Mesendoderm (in vitro differentiated cells): ENCODE measurements at regions not wholly inside any gene's neighbourhood (a gene's known extent, or its start where the extent isn't known, plus 50 kb on each side); places are given as distances from the start of the nearest gene placed in this dataset.

Source experiments
- DNase-seq: peaks from one replicate; pipeline ENCODE4 v3.0.0; 2013
- H2AK5ac ChIP-seq: 2 replicates; pipeline ENCODE4 v1.6.1; 2013; ENCODE audit warnings: low read length, inconsistent platforms
- H2BK120ac ChIP-seq: 2 replicates; pipeline ENCODE4 v1.6.1; 2013; ENCODE audit warnings: low read depth, mild to moderate bottlenecking, low read length, moderate library complexity, mixed read lengths
- H2BK15ac ChIP-seq: replicated peaks from 2 replicates; pipeline ENCODE4 v1.6.1; 2013; ENCODE audit warnings: low read depth, mild to moderate bottlenecking, moderate library complexity
- H2BK5ac ChIP-seq: 2 replicates; pipeline ENCODE4 v1.6.1; 2013; ENCODE audit warnings: low read length, inconsistent platforms
- H3K18ac ChIP-seq: 2 replicates; pipeline ENCODE4 v1.6.1; 2013; ENCODE audit warnings: mild to moderate bottlenecking, low read length, mixed read lengths
- H3K23ac ChIP-seq: one replicate; pipeline ENCODE4 v1.6.1; 2013; ENCODE audit warnings: low read length
- H3K27ac ChIP-seq: 2 replicates; pipeline ENCODE4 v1.5.1; 2013; ENCODE audit warnings: low read depth, mild to moderate bottlenecking, inconsistent platforms, low read length, moderate library complexity
- H3K27me3 ChIP-seq: 2 replicates; pipeline ENCODE4 v1.6.1; 2013; ENCODE audit warnings: low read length, control low read depth, mild to moderate bottlenecking, inconsistent platforms; ENCODE audit not compliant: insufficient read depth, poor library complexity
- H3K36me3 ChIP-seq: 2 replicates; pipeline ENCODE4 v1.6.1; 2013; ENCODE audit warnings: low read length, inconsistent platforms; ENCODE audit not compliant: control insufficient read depth, insufficient read depth
- H3K4ac ChIP-seq: one replicate; pipeline ENCODE4 v1.6.1; 2013; ENCODE audit warnings: low read depth, mild to moderate bottlenecking, low read length, moderate library complexity
- H3K4me1 ChIP-seq: 2 replicates; pipeline ENCODE4 v1.6.1; 2013; ENCODE audit warnings: low read depth, low read length, inconsistent platforms; ENCODE audit not compliant: control insufficient read depth
- H3K4me2 ChIP-seq: 2 replicates; pipeline ENCODE4 v1.6.1; 2013; ENCODE audit warnings: low read length
- H3K4me3 ChIP-seq: 2 replicates; pipeline ENCODE4 v1.5.1; 2013; ENCODE audit warnings: mild to moderate bottlenecking, low read length
- H3K56ac ChIP-seq: one replicate; pipeline ENCODE4 v1.6.1; 2013; ENCODE audit warnings: low read length
- H3K79me1 ChIP-seq: 2 replicates; pipeline ENCODE4 v1.6.1; 2013; ENCODE audit warnings: low read length, inconsistent platforms
- H3K79me2 ChIP-seq: 2 replicates; pipeline ENCODE4 v1.6.1; 2013; ENCODE audit warnings: mild to moderate bottlenecking, low read length; ENCODE audit not compliant: control insufficient read depth, insufficient read depth
- H3K9ac ChIP-seq: 2 replicates; pipeline ENCODE4 v1.6.1; 2013; ENCODE audit warnings: low read length, inconsistent platforms
- H4K5ac ChIP-seq: one replicate; pipeline ENCODE4 v1.6.1; 2013; ENCODE audit warnings: low read length
- H4K8ac ChIP-seq: one replicate; pipeline ENCODE4 v1.6.1; 2013; ENCODE audit warnings: low read depth, mild to moderate bottlenecking, control low read depth, low read length, moderate library complexity
- WGBS: extraction: QIAGEN DNeasy Blood & Tissue Kit; methylation state at CpG from one replicate; pipeline ENCODE4 v1.1.7; 2013; ENCODE audit warnings: low lambda C conversion rate, missing lambda C conversion rate; ENCODE audit not compliant: insufficient coverage; ENCODE audit errors: extremely low coverage; 5-methylcytosine and 5-hydroxymethylcytosine counted together

DNA sequence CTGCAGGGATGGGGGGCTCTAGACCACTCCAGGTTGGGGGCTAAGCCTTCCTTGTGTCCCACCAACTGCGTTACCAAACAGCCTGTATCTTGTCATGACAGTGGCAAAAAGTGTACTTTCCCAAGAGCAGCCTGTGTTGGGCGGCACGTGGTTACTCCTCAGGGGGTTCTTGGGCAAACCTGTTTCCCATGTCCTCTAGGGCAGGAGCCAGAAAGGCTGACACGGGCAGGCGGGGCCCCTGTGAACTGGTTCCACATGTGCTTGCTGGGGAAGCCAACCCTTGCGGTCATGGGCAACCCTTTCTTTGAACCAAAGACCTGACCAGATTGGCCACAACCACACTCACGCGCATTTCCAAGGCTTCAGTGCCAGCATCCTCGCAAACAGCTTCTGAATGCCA, 228.5 kb downstream of the RBFOX3 start:
- H3K36me3 ChIP-seq, result no peaks in the 10 kb centered on the region
- H2BK120ac ChIP-seq, result no peak overlapping the region
- H3K4me2 ChIP-seq, result no peak overlapping the region
- H2BK5ac ChIP-seq, result no peak overlapping the region
- no peak overlapping the region for H3K56ac ChIP-seq
- no peak overlapping the region for H3K4me3 ChIP-seq
- H3K23ac ChIP-seq, result no peak overlapping the region
- H3K79me2 ChIP-seq, result no peaks in the 10 kb centered on the region
- no CpG with 5 or more reads among the region's 9 CpGs for WGBS
- H3K9ac ChIP-seq, result no peak overlapping the region
- no peaks in the 10 kb centered on the region for H3K79me1 ChIP-seq
- no peak overlapping the region for H3K27ac ChIP-seq
- no peaks in the 10 kb centered on the region for H3K4me1 ChIP-seq
- no peak overlapping the region for H2AK5ac ChIP-seq
- H3K27me3 ChIP-seq, result no peaks in the 10 kb centered on the region
- H3K4ac ChIP-seq, result no peak overlapping the region
- H3K18ac ChIP-seq, result no peak overlapping the region
- no peak overlapping the region for H2BK15ac ChIP-seq
- no peak for DNase-seq
- H4K5ac ChIP-seq, result no peak overlapping the region
- no peak overlapping the region for H4K8ac ChIP-seq

- H2BK15ac ChIP-seq, result no peak overlapping the region
- no peak overlapping the region for H3K4ac ChIP-seq
- H2BK120ac ChIP-seq, result no peak overlapping the region
- WGBS, result no CpG with 5 or more reads among the region's 21 CpGs
- no peak overlapping the region for H3K4me2 ChIP-seq
- no peak overlapping the region for H2BK5ac ChIP-seq
- H3K9ac ChIP-seq, result no peak overlapping the region
- H3K23ac ChIP-seq, result no peak overlapping the region
- H3K79me2 ChIP-seq, result no peaks in the 10 kb centered on the region
- H3K4me3 ChIP-seq, result no peak overlapping the region
- no peaks in the 10 kb centered on the region for H3K4me1 ChIP-seq
- no peaks in the 10 kb centered on the region for H3K79me1 ChIP-seq
- H2AK5ac ChIP-seq, result no peak overlapping the region
- no peak overlapping the region for H3K27ac ChIP-seq
- no peaks in the 10 kb centered on the region for H3K36me3 ChIP-seq
- H4K5ac ChIP-seq, result no peak overlapping the region
- no peak overlapping the region for H3K56ac ChIP-seq
- H4K8ac ChIP-seq, result no peak overlapping the region
- H3K18ac ChIP-seq, result no peak overlapping the region
- no peaks in the 10 kb centered on the region for H3K27me3 ChIP-seq
- no peak for DNase-seq
Observed at GRCh38 chr17:79379700-79380445, 231.0 kb downstream of the RBFOX3 start.

DNA sequence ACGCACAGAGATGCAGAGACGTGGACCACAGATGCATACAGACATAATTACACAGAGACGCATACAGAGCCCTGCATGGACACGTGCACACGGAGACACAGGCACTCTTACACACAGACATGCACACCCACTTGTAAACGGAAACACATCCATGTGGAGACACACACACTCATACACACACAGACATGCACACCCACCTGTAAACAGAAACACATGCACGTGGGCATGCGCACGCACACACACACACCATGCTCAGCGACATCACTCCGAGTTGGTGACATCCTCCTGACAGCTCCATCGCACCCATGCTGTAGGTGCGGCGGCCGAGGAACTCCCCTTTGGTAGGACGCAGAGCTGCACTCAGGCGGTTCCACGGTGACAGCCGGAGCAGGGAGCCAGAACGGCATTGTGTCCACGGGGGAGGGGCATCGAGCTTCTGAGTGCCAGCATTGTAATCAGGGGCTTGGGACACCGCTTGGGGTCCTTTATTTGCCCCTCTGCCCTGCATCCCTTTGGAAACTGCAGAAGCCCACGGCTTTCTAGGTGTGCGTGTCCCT, 233.5 kb downstream of the RBFOX3 start:
- H3K4me2 ChIP-seq, result no peak overlapping the region
- H3K4ac ChIP-seq, result no peak overlapping the region
- WGBS, result no CpG with 5 or more reads among the region's 25 CpGs
- H3K79me1 ChIP-seq, result no peaks in the 10 kb centered on the region
- no peak overlapping the region for H2AK5ac ChIP-seq
- no peak for DNase-seq
- H3K56ac ChIP-seq, result no peak overlapping the region
- no peak overlapping the region for H2BK5ac ChIP-seq
- no peak overlapping the region for H3K9ac ChIP-seq
- no peak overlapping the region for H3K18ac ChIP-seq
- H3K23ac ChIP-seq, result no peak overlapping the region
- no peak overlapping the region for H2BK120ac ChIP-seq
- H3K79me2 ChIP-seq, result no peaks in the 10 kb centered on the region
- no peaks in the 10 kb centered on the region for H3K36me3 ChIP-seq
- no peak overlapping the region for H3K27ac ChIP-seq
- no peak overlapping the region for H3K4me3 ChIP-seq
- H3K27me3 ChIP-seq, result no peaks in the 10 kb centered on the region
- no peak overlapping the region for H4K8ac ChIP-seq
- no peaks in the 10 kb centered on the region for H3K4me1 ChIP-seq
- no peak overlapping the region for H2BK15ac ChIP-seq
- H4K5ac ChIP-seq, result no peak overlapping the region

GRCh38 chr17:79374807-79375206, 236.0 kb downstream of the RBFOX3 start:
- H3K79me2 ChIP-seq, result no peaks in the 10 kb centered on the region
- H3K4ac ChIP-seq, result no peak overlapping the region
- no peaks in the 10 kb centered on the region for H3K36me3 ChIP-seq
- no peak for DNase-seq
- no CpG with 5 or more reads among the region's 6 CpGs for WGBS
- H3K27me3 ChIP-seq, result no peaks in the 10 kb centered on the region
- no peak overlapping the region for H3K4me2 ChIP-seq
- H3K4me3 ChIP-seq, result no peak overlapping the region
- H3K18ac ChIP-seq, result no peak overlapping the region
- no peak overlapping the region for H4K5ac ChIP-seq
- H3K79me1 ChIP-seq, result no peaks in the 10 kb centered on the region
- no peak overlapping the region for H2BK120ac ChIP-seq
- H2BK15ac ChIP-seq, result no peak overlapping the region
- no peak overlapping the region for H2AK5ac ChIP-seq
- no peak overlapping the region for H2BK5ac ChIP-seq
- H3K4me1 ChIP-seq, result no peaks in the 10 kb centered on the region
- H3K9ac ChIP-seq, result no peak overlapping the region
- H4K8ac ChIP-seq, result no peak overlapping the region
- no peak overlapping the region for H3K56ac ChIP-seq
- H3K27ac ChIP-seq, result no peak overlapping the region
- H3K23ac ChIP-seq, result no peak overlapping the region

DNA sequence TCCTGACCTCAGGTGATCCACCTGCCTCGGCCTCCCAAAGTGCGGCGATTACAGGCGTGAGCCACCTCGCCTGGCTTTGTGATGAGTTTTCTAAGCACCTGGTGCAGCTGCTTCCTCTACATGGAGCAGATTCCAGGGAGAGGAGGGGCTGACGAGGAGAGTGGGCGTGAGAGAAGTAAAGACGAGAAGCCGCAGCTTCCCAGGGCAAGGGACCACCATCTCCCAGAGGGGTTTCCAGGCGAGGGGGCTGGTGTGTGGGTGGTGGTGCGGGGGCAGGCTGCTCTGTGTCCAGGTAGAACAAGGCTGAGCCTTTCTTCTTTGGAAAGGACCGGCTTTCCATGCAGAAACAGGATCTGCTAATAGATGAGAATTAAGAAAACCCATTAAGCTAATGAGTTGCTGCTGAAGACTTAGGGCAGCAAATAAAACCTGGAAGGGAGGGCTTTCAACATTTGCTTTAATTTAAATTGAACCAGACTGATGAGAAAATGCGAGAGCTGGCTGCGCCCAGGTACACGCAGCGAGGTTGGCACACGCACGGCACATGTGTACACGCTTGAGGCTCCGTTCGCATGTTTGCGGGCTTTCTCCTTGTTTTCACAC, 236.7 kb downstream of the RBFOX3 start:
- Histone ChIP-seq H3K23ac (no peak overlapping the region), H3K9ac (no peak overlapping the region), H3K36me3 (no peaks in the 10 kb centered on the region), H3K27ac (no peak overlapping the region), H2BK120ac (no peak overlapping the region), H3K4me1 (no peaks in the 10 kb centered on the region), H2BK15ac (no peak overlapping the region), H2AK5ac (no peak overlapping the region), H3K4me2 (no peak overlapping the region), H2BK5ac (no peak overlapping the region), H3K27me3 (no peaks in the 10 kb centered on the region), H3K79me1 (no peaks in the 10 kb centered on the region), H3K4ac (no peak overlapping the region), H4K8ac (no peak overlapping the region), H3K4me3 (no peak overlapping the region), H4K5ac (no peak overlapping the region), H3K56ac (no peak overlapping the region), H3K79me2 (no peaks in the 10 kb centered on the region), H3K18ac (no peak overlapping the region)
- no peak for DNase-seq
- WGBS, result no CpG with 5 or more reads among the region's 22 CpGs
